IMR-90 (cell line): ENCODE measurements at regions not wholly inside any gene's neighbourhood (a gene's known extent, or its start where the extent isn't known, plus 50 kb on each side); places are given as distances from the start of the nearest gene placed in this dataset.

Source experiments
- POLR2A ChIP-seq: IDR thresholded peaks from 2 replicates; pipeline ENCODE4 v1.6.1; 2012; ENCODE audit warnings: mild to moderate bottlenecking, low read depth, low read length
- SMC3 ChIP-seq: fragments of 150-350 bp; IDR thresholded peaks from 2 replicates; pipeline ENCODE4 v1.6.1; 2016; ENCODE audit warnings: low read depth, mild to moderate bottlenecking, antibody characterized with exemption, low read length, moderate library complexity
- TF ChIP-seq, protein P1 (sequence below): fragments of 150-350 bp; IDR thresholded peaks from 2 replicates; pipeline ENCODE4 v1.6.1; 2017; ENCODE audit warnings: mild to moderate bottlenecking, antibody characterized with exemption, low read length, low read depth

GRCh38 chr2:191756761-191757160 lies 78.8 kb downstream of the NABP1 start:
- TF ChIP-seq POLR2A: no peak
- TF ChIP-seq, protein P1, sequence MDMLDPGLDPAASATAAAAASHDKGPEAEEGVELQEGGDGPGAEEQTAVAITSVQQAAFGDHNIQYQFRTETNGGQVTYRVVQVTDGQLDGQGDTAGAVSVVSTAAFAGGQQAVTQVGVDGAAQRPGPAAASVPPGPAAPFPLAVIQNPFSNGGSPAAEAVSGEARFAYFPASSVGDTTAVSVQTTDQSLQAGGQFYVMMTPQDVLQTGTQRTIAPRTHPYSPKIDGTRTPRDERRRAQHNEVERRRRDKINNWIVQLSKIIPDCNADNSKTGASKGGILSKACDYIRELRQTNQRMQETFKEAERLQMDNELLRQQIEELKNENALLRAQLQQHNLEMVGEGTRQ: no peak
- no peak for TF ChIP-seq SMC3
